HUDEP-2 (cell line): ENCODE measurements at regions not wholly inside any gene's neighbourhood (a gene's known extent, or its start where the extent isn't known, plus 50 kb on each side); places are given as distances from the start of the nearest gene placed in this dataset.
"Not testable (repeated sequence)": the region's sequence is repeated elsewhere in the genome, so short reads cannot be mapped to it uniquely, and the experiment has no call there.

ENCODE experiments used
- DNase-seq, 76 experiments: peaks; one replicate each; lab custom pipeline; 2025; ENCODE audit not compliant: unreplicated experiment in 76 of 76; lab: John Stamatoyannopoulos, UW

- no peak for DNase-seq
Observed at GRCh38 chr1:213324859-213325258, 273.8 kb downstream of the RPS6KC1 start.

GRCh38 chr1:213325482-213325881, 274.4 kb downstream of the RPS6KC1 start:
- no peak for DNase-seq

- DNase-seq: no peak
Observed at GRCh38 chr1:213326281-213327016, 275.4 kb downstream of the RPS6KC1 start.

- no peak for DNase-seq
Observed at GRCh38 chr1:213327017-213327667, 276.1 kb downstream of the RPS6KC1 start.

- no peak for DNase-seq
Observed at GRCh38 chr1:213329406-213330008, 278.5 kb downstream of the RPS6KC1 start.

GRCh38 chr1:213330281-213330680, 279.2 kb downstream of the RPS6KC1 start:
- DNase-seq: no peak

GRCh38 chr1:213331631-213332175, 280.7 kb downstream of the RPS6KC1 start:
- no peak for DNase-seq

- DNase-seq: no peak
Observed at GRCh38 chr1:213332491-213332890, 281.4 kb downstream of the RPS6KC1 start.

- no peak for DNase-seq
Observed at GRCh38 chr1:213333121-213333520, 282.1 kb downstream of the RPS6KC1 start.

- DNase-seq: no peak
Observed at GRCh38 chr1:213335084-213335483, 284.0 kb downstream of the RPS6KC1 start.

GRCh38 chr1:213337025-213337678, 286.1 kb downstream of the RPS6KC1 start:
- no peak for DNase-seq

GRCh38 chr1:213340593-213340992, 289.6 kb downstream of the RPS6KC1 start:
- DNase-seq: no peak

- DNase-seq: no peak
Observed at GRCh38 chr1:213345621-213346020, 294.6 kb downstream of the RPS6KC1 start.

GRCh38 chr1:213357403-213357802, 306.4 kb downstream of the RPS6KC1 start:
- DNase-seq: no peak

GRCh38 chr1:213358368-213358767, 307.3 kb downstream of the RPS6KC1 start:
- DNase-seq: not testable (repeated sequence)

- no peak for DNase-seq
Observed at GRCh38 chr1:213362598-213362997, 311.6 kb downstream of the RPS6KC1 start.

- DNase-seq: no peak
Observed at GRCh38 chr1:213366141-213366831, 315.2 kb downstream of the RPS6KC1 start.

GRCh38 chr1:213369465-213369864, 318.4 kb downstream of the RPS6KC1 start:
- no peak for DNase-seq

GRCh38 chr1:213370523-213370922, 319.5 kb downstream of the RPS6KC1 start:
- no peak for DNase-seq

- no peak for DNase-seq
Observed at GRCh38 chr1:213371525-213371846, 320.4 kb downstream of the RPS6KC1 start.
